ENCODE measurements at regions not wholly inside any gene's neighbourhood (a gene's known extent, or its start where the extent isn't known, plus 50 kb on each side); places are given as distances from the start of the nearest gene placed in this dataset.
A peak's percentile ranks its signal among the peaks of the same experiment; 100 is the strongest.

- H3K4me1 ChIP-seq (ENCODE audit: insufficient read depth) = no peaks in the 10 kb centered on the region
- H3K27ac ChIP-seq = no peak overlapping the region
- no peak overlapping the region for H2AFZ ChIP-seq
- H3K4me2 ChIP-seq = no peak overlapping the region
- H3K9me3 ChIP-seq (ENCODE audit: low read depth) = no peaks in the 10 kb centered on the region
- WGBS (ENCODE audit: low lambda C conversion rate, missing lambda C conversion rate) = 80% methylated on average over 8 of the region's 8 CpGs
- no peak for DNase-seq (ENCODE audit: low spot score)
- TF ChIP-seq EZH2 (IDR thresholded peaks at IDR 0.05; ENCODE audit: borderline replicate concordance) (no peak), CTCF (IDR thresholded peaks at IDR 0.05; ENCODE audit: poor library complexity) (no peak), EZH2phosphoT487 (IDR thresholded peaks at IDR 0.05; ENCODE audit: low read depth, severe bottlenecking, unreplicated experiment) (no peak)
- no peaks in the 10 kb centered on the region for H3K27me3 ChIP-seq
- H4K20me1 ChIP-seq (ENCODE audit: insufficient read depth, poor library complexity, severe bottlenecking) = no peaks in the 10 kb centered on the region
- no peaks in the 10 kb centered on the region for H3K9me2 ChIP-seq (replicated peaks; ENCODE audit: insufficient read depth)
- H3K79me2 ChIP-seq = no peaks in the 10 kb centered on the region
- H3K36me3 ChIP-seq (replicated peaks; ENCODE audit: insufficient read depth, low read depth) = no peaks in the 10 kb centered on the region
- H3K4me3 ChIP-seq = no peak overlapping the region
These were observed 214.9 kb downstream of the PLK2 start for GRCh38 chr5:58244819-58245475.

GRCh38 chr5:58241389-58241788 is 218.5 kb downstream of the PLK2 start:
- peak overlapping the region; percentile 56 for H3K27ac ChIP-seq
- no peaks in the 10 kb centered on the region for H3K79me2 ChIP-seq
- H3K4me1 ChIP-seq (ENCODE audit: insufficient read depth) = no peaks in the 10 kb centered on the region
- H3K4me3 ChIP-seq = no peak overlapping the region
- peak overlapping the region; percentile 40 for H3K4me2 ChIP-seq
- H3K36me3 ChIP-seq (replicated peaks; ENCODE audit: insufficient read depth, low read depth) = no peaks in the 10 kb centered on the region
- 59% methylated on average over 3 of the region's 3 CpGs for WGBS (ENCODE audit: low lambda C conversion rate, missing lambda C conversion rate)
- no peaks in the 10 kb centered on the region for H4K20me1 ChIP-seq (ENCODE audit: insufficient read depth, poor library complexity, severe bottlenecking)
- H3K9me3 ChIP-seq (ENCODE audit: low read depth) = no peaks in the 10 kb centered on the region
- no peaks in the 10 kb centered on the region for H3K27me3 ChIP-seq
- no peak overlapping the region for H2AFZ ChIP-seq
- no peak for TF ChIP-seq EZH2 (IDR thresholded peaks at IDR 0.05; ENCODE audit: borderline replicate concordance)
- TF ChIP-seq EZH2phosphoT487 (IDR thresholded peaks at IDR 0.05; ENCODE audit: low read depth, severe bottlenecking, unreplicated experiment) = no peak
- no peak for TF ChIP-seq CTCF (IDR thresholded peaks at IDR 0.05; ENCODE audit: poor library complexity)
- H3K9me2 ChIP-seq (replicated peaks; ENCODE audit: insufficient read depth) = no peaks in the 10 kb centered on the region
- DNase-seq (ENCODE audit: low spot score) = peak; percentile 27

GRCh38 chr5:58240322-58240721 is 219.6 kb downstream of the PLK2 start:
- Histone ChIP-seq H3K79me2 (no peaks in the 10 kb centered on the region), H2AFZ (no peak overlapping the region), H3K9me2 (replicated peaks; ENCODE audit: insufficient read depth) (no peaks in the 10 kb centered on the region), H3K36me3 (replicated peaks; ENCODE audit: insufficient read depth, low read depth) (no peaks in the 10 kb centered on the region), H3K27ac (no peak overlapping the region), H4K20me1 (ENCODE audit: insufficient read depth, poor library complexity, severe bottlenecking) (no peaks in the 10 kb centered on the region), H3K9me3 (ENCODE audit: low read depth) (no peaks in the 10 kb centered on the region), H3K4me2 (no peak overlapping the region), H3K4me3 (no peak overlapping the region), H3K27me3 (no peaks in the 10 kb centered on the region), H3K4me1 (ENCODE audit: insufficient read depth) (no peaks in the 10 kb centered on the region)
- no peak for TF ChIP-seq EZH2phosphoT487 (IDR thresholded peaks at IDR 0.05; ENCODE audit: low read depth, severe bottlenecking, unreplicated experiment)
- TF ChIP-seq EZH2 (IDR thresholded peaks at IDR 0.05; ENCODE audit: borderline replicate concordance) = no peak
- no peak for TF ChIP-seq CTCF (IDR thresholded peaks at IDR 0.05; ENCODE audit: poor library complexity)
- WGBS (ENCODE audit: low lambda C conversion rate, missing lambda C conversion rate) = 84% methylated on average over 3 of the region's 3 CpGs
- no peak for DNase-seq (ENCODE audit: low spot score)

Measured in hepatocyte (in vitro differentiated cells).